Heart left ventricle (tissue), 16 donors: ENCODE measurements at regions not wholly inside any gene's neighbourhood (a gene's known extent, or its start where the extent isn't known, plus 50 kb on each side); places are given as distances from the start of the nearest gene placed in this dataset.
"Not testable (repeated sequence)": the region's sequence is repeated elsewhere in the genome, so short reads cannot be mapped to it uniquely, and the experiment has no call there.

Source experiments
- ATAC-seq, 4 donors: fragments of 200-7000 bp; cut with Tn5 transposase; one replicate each; pipeline ENCODE4 v1.9.1; 2020 to 2022; ENCODE audit warnings: moderate library complexity in 4 of 4, mild to moderate bottlenecking in 3 of 4, moderate number of reproducible peaks in 1 of 4
- DNase-seq, 5 donors: peaks; one replicate each; pipeline ENCODE4 v3.0.0-alpha.2; 2020
- H3K27ac ChIP-seq, 12 donors: fragments of 200-600 bp; sonication (generic) in 4 of 12; one replicate each; pipeline versions ENCODE4 v1.5.0 to v1.8.0; 2016 to 2022; ENCODE audit warnings: mild to moderate bottlenecking in 2 of 12
- H3K27me3 ChIP-seq, 9 donors: fragments of 200-600 bp; sonication (generic) in 2 of 9; one replicate each; pipeline versions ENCODE4 v1.5.1 to v1.8.0; 2016 to 2022; ENCODE audit warnings: mild to moderate bottlenecking in 3 of 9
- H3K36me3 ChIP-seq, 9 donors: fragments of 200-600 bp; sonication (generic) in 2 of 9; one replicate each; pipeline versions ENCODE4 v1.5.0 to v1.8.0; 2018 to 2022; ENCODE audit warnings: mild to moderate bottlenecking in 2 of 9
- H3K4me1 ChIP-seq, 12 donors: fragments of 200-600 bp; sonication (generic) in 4 of 12; one replicate each; pipeline versions ENCODE4 v1.5.0 to v1.8.0; 2016 to 2022; ENCODE audit warnings: mild to moderate bottlenecking in 3 of 12
- H3K4me3 ChIP-seq, 12 donors: fragments of 200-600 bp; sonication (generic) in 4 of 12; one replicate each; pipeline versions ENCODE4 v1.5.0 to v1.8.0; 2017 to 2022; ENCODE audit warnings: mild to moderate bottlenecking in 9 of 12, moderate library complexity in 4 of 12
- H3K9me3 ChIP-seq, 12 donors: fragments of 200-600 bp; sonication (generic) in 4 of 12; one replicate each; pipeline versions ENCODE4 v1.5.0 to v1.8.0; 2016 to 2022; ENCODE audit warnings: mild to moderate bottlenecking in 1 of 12
- POLR2A ChIP-seq, 2 donors: fragments of 450-650 bp; IDR thresholded peaks; one replicate each; pipeline ENCODE4 v1.6.1; 2017; ENCODE audit warnings: antibody characterized with exemption in 2 of 2, mild to moderate bottlenecking in 2 of 2, moderate library complexity in 2 of 2
- WGBS, 4 donors: extraction: QIAGEN DNeasy Blood & Tissue Kit in 2 of 4; methylation state at CpG; one replicate each; pipeline versions ENCODE4 v1.1.5 to v1.1.7; 2013 to 2018; 5-methylcytosine and 5-hydroxymethylcytosine counted together
- intact Hi-C, 10 donors: fragments of 100-400 bp; cut with DNase I; formaldehyde crosslinking; loops; one replicate each; pipeline versions ENCODE4 v1.11.1 to v1.14.2; 2022
- TF ChIP-seq, protein P1 (sequence below), 12 donors: fragments of 200-600 bp; sonication (generic) in 4 of 12; IDR thresholded peaks; one replicate each; pipeline versions ENCODE4 v1.5.0 to v1.8.0; 2018 to 2022; ENCODE audit warnings: antibody characterized with exemption in 12 of 12, mild to moderate bottlenecking in 5 of 12
- donor health status: ischemic (EF 13 %, LVEDD 7.1; RV severe dilation, severe dysfunction).
- donor health status: healthy with polysubstance abuse.
- donor health status: DM: no; HTN: yes; CAD: no.
- donor health status: DM: no; HTN: no; CAD: no.
- donor health status: ischemic (EF 25% LVEDD 6.9; RV normal size, moderate dysfunction).
- donor health status: ischemic (EF 25% LVEDD 5.7; RV mildly dilated, moderate dysfunction).
- donor health status: healthy.
- donor health status: DM: yes; HTN: yes; CAD: no.
- donor health status: ischemic (EF 35%, LVEDD 5.7; RV mildly dilated, moderate dysfunction).
- donor health status: nonischemic (EF 11% LVEDD 7.7; RV severe dilation, severe dysfunction).
- donor health status: DM: yes; HTN: yes; CAD: no.
- donor health status: PGD.
- donor health status: ischemic (EF 29% LVEDD 5.4; RV normal size, mild dysfunction).
- donor health status: nonischemic (EF 23%, LVEDD 6.1; RV moderate dilation, normal function).

DNA sequence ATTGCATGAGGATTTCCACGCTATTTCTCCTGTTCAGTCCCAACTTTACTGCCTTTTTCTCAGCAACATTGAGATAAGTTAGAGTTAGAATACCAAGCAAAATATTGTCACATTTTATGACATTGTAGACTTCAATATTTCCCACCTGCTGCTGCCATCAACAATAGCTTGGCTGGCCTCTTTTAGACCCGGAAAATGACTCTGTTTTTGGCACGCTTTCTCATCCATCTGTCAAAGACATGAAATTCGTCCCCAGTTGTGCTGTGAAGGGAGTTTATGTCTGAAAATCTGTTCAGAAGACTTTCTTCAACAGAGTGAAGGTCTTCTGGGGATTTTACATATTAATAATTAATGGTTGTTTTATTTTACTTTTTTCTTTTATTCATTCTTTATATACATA lies 857.3 kb downstream of the FRK start:
- no peaks in the 10 kb centered on the region for H3K4me1 ChIP-seq
- no peaks in the 10 kb centered on the region for H3K36me3 ChIP-seq
- H3K4me3 ChIP-seq = no peak overlapping the region
- DNase-seq (no peak), ATAC-seq (no peak)
- no peak overlapping the region for H3K27ac ChIP-seq
- 56 to 73% (median 61%) methylated on average over 4 of the region's 4 CpGs for WGBS, 4 donors
- H3K27me3 ChIP-seq = no peaks in the 10 kb centered on the region
- intact Hi-C loops = no loop called here
- TF ChIP-seq, protein P1, sequence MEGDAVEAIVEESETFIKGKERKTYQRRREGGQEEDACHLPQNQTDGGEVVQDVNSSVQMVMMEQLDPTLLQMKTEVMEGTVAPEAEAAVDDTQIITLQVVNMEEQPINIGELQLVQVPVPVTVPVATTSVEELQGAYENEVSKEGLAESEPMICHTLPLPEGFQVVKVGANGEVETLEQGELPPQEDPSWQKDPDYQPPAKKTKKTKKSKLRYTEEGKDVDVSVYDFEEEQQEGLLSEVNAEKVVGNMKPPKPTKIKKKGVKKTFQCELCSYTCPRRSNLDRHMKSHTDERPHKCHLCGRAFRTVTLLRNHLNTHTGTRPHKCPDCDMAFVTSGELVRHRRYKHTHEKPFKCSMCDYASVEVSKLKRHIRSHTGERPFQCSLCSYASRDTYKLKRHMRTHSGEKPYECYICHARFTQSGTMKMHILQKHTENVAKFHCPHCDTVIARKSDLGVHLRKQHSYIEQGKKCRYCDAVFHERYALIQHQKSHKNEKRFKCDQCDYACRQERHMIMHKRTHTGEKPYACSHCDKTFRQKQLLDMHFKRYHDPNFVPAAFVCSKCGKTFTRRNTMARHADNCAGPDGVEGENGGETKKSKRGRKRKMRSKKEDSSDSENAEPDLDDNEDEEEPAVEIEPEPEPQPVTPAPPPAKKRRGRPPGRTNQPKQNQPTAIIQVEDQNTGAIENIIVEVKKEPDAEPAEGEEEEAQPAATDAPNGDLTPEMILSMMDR (IDR thresholded peaks at IDR 0.05) = no peak
- TF ChIP-seq POLR2A (IDR thresholded peaks at IDR 0.05) = no peak
- H3K9me3 ChIP-seq = peaks cover 0 to 8% (median 0%) of the 10 kb centered on the region in 12 donors

GRCh38 chr6:115194981-115195638 lies 852.3 kb upstream of the HS3ST5 start:
- DNase-seq (no peak), ATAC-seq (no peak)
- intact Hi-C loops = no loop called here
- H3K36me3 ChIP-seq = no peaks in the 10 kb centered on the region
- H3K4me1 ChIP-seq = no peaks in the 10 kb centered on the region
- H3K27ac ChIP-seq = no peak overlapping the region
- H3K9me3 ChIP-seq = peaks cover 0 to 8% (median 0%) of the 10 kb centered on the region in 12 donors
- WGBS, 4 donors = 58 to 70% (median 69%) methylated on average over 2 of the region's 2 CpGs
- H3K4me3 ChIP-seq = no peak overlapping the region
- TF ChIP-seq POLR2A (IDR thresholded peaks at IDR 0.05) = no peak
- TF ChIP-seq, protein P1 (IDR thresholded peaks at IDR 0.05) = no peak
- H3K27me3 ChIP-seq = no peaks in the 10 kb centered on the region

DNA sequence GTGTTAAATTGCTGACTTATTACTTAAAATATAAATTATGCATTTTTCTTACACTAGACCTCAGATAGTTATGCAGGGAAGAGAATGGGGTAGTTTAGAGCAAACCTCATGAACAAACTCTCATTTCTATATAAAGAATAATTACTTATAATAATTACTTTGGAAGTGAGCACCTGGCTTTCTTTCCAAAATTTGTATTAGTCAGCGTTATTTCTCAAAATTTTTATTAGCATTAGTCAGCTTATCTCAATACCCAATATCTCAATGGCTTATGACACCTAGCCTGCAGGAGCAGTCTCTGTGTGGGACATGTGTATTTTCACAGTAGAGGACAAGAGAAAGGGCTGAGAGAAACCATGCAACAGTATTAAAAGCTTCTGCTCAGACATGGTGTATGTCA lies 849.2 kb upstream of the HS3ST5 start:
- Histone ChIP-seq H3K4me3 (no peak overlapping the region), H3K27ac (no peak overlapping the region), H3K36me3 (no peaks in the 10 kb centered on the region), H3K9me3 (peaks cover 0 to 3% (median 0%) of the 10 kb centered on the region in 12 donors), H3K4me1 (no peaks in the 10 kb centered on the region), H3K27me3 (no peaks in the 10 kb centered on the region)
- DNase-seq (no peak), ATAC-seq (no peak)
- intact Hi-C loops = no loop called here
- 79 to 86% (median 82%) methylated on average over 1 of the region's 1 CpG for WGBS, 4 donors
- TF ChIP-seq POLR2A (IDR thresholded peaks at IDR 0.05) = no peak
- TF ChIP-seq, protein P1 (IDR thresholded peaks at IDR 0.05) = no peak

- WGBS, 4 donors = 77 to 86% (median 84%) methylated on average over 1 of the region's 1 CpG
- H3K36me3 ChIP-seq = no peaks in the 10 kb centered on the region
- intact Hi-C loops = no loop called here
- no peaks in the 10 kb centered on the region for H3K27me3 ChIP-seq
- no peak for ATAC-seq
- no peak for DNase-seq
- H3K27ac ChIP-seq = no peak overlapping the region
- peaks cover 0 to 3% (median 0%) of the 10 kb centered on the region in 12 donors for H3K9me3 ChIP-seq
- no peak for TF ChIP-seq POLR2A (IDR thresholded peaks at IDR 0.05)
- TF ChIP-seq, protein P1 (IDR thresholded peaks at IDR 0.05) = no peak
- no peaks in the 10 kb centered on the region for H3K4me1 ChIP-seq
- no peak overlapping the region for H3K4me3 ChIP-seq
Observed at GRCh38 chr6:115190534-115190933, 847.7 kb upstream of the HS3ST5 start.

GRCh38 chr6:115175456-115175855 lies 832.6 kb upstream of the HS3ST5 start:
- H3K27ac ChIP-seq, ATAC-seq, DNase-seq, H3K9me3 ChIP-seq, intact Hi-C loops, H3K36me3 ChIP-seq, H3K4me3 ChIP-seq, H3K27me3 ChIP-seq, H3K4me1 ChIP-seq: not testable (repeated sequence)
- WGBS, 4 donors = 89 to 91% (median 90%) methylated on average over 17 to 18 of the region's 18 CpGs

GRCh38 chr6:115165912-115166311 lies 823.1 kb upstream of the HS3ST5 start:
- H3K27ac ChIP-seq, H3K4me1 ChIP-seq, H3K36me3 ChIP-seq, ATAC-seq, intact Hi-C loops, H3K4me3 ChIP-seq, H3K27me3 ChIP-seq: not testable (repeated sequence)
- peaks cover 0 to 12% (median 0%) of the 10 kb centered on the region in 12 donors for H3K9me3 ChIP-seq
- whole genome bisulfite sequencing, 4 donors = 58 to 68% (median 65%) methylated on average over 4 to 5 of the region's 5 CpGs
- peak in 1 of 5 donors; percentile 15 for DNase-seq
